ENCODE measurements at regions not wholly inside any gene's neighbourhood (a gene's known extent, or its start where the extent isn't known, plus 50 kb on each side); places are given as distances from the start of the nearest gene placed in this dataset.

DNA sequence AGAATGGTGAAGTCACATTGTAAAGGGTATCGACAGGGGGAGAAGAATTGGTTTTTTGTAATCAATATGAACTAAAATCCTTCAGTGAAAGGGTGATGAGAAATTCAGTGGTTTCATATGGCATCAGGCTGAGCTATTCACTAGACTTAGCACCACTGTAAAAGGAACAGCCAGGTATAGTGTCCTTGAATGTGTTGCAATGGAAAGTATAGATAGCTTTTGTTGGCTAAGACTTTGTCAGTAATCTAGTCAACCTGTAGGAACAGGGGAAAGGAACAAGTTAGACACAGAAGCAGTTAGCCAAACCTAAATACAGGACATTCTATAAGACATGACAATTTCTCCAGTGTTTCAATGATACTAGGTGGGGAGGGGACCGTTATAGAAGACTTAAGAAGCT lies 172.6 kb upstream of the MOCS1 start:
- DNase-seq (ENCODE audit: low read depth) = no peak
- H3K4me3 ChIP-seq (ENCODE audit: low read length) = no peak overlapping the region
- TF ChIP-seq, protein P1, sequence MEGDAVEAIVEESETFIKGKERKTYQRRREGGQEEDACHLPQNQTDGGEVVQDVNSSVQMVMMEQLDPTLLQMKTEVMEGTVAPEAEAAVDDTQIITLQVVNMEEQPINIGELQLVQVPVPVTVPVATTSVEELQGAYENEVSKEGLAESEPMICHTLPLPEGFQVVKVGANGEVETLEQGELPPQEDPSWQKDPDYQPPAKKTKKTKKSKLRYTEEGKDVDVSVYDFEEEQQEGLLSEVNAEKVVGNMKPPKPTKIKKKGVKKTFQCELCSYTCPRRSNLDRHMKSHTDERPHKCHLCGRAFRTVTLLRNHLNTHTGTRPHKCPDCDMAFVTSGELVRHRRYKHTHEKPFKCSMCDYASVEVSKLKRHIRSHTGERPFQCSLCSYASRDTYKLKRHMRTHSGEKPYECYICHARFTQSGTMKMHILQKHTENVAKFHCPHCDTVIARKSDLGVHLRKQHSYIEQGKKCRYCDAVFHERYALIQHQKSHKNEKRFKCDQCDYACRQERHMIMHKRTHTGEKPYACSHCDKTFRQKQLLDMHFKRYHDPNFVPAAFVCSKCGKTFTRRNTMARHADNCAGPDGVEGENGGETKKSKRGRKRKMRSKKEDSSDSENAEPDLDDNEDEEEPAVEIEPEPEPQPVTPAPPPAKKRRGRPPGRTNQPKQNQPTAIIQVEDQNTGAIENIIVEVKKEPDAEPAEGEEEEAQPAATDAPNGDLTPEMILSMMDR (conservative IDR thresholded peaks at IDR 0.05; ENCODE audit: low read depth, low read length) = no peak

DNA sequence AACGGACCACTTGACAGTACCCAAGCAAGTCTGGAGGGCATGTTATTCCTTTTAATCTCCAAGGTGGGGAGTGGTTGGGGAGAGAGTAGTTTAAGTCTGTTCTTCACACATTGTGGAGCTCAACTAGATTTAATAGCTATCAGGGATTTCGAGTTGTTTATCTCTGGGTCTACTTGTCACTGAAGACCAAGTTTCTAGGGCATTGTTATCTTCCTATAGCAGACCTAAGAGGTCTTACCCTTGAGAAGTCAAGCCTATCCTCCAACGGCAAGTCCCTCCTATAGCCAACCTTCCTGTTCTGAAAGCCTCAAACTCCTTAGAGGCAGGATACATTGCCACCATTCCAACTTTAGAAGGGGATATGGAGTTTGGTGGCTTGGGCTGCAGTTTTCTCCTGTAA lies 164.5 kb upstream of the MOCS1 start:
- TF ChIP-seq, protein P1 (conservative IDR thresholded peaks at IDR 0.05; ENCODE audit: low read depth, low read length) = no peak
- no peak for DNase-seq (ENCODE audit: low read depth)
- no peak overlapping the region for H3K4me3 ChIP-seq (ENCODE audit: low read length)

DNA sequence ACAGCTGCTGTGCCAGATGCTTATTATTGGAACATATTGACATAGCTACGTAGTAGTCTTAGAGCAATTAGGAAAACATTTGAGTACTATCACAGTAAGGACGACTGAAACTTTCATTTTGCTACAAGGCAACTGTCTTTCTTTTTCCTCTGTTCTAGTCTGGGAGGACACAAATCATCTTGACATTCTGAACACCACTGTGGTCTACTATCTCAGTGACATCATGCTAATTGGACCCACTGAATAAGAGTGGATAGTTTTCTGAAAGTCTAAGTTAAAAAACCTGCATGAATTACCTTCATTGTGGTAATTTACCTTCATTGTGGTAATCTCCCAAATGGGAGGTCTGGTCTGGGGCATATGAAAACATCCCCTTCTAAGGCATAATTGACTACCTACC lies 163.3 kb upstream of the MOCS1 start:
- no peak for DNase-seq (ENCODE audit: low read depth)
- H3K4me3 ChIP-seq (ENCODE audit: low read length) = no peak overlapping the region
- TF ChIP-seq, protein P1 (conservative IDR thresholded peaks at IDR 0.05; ENCODE audit: low read depth, low read length) = no peak

DNA sequence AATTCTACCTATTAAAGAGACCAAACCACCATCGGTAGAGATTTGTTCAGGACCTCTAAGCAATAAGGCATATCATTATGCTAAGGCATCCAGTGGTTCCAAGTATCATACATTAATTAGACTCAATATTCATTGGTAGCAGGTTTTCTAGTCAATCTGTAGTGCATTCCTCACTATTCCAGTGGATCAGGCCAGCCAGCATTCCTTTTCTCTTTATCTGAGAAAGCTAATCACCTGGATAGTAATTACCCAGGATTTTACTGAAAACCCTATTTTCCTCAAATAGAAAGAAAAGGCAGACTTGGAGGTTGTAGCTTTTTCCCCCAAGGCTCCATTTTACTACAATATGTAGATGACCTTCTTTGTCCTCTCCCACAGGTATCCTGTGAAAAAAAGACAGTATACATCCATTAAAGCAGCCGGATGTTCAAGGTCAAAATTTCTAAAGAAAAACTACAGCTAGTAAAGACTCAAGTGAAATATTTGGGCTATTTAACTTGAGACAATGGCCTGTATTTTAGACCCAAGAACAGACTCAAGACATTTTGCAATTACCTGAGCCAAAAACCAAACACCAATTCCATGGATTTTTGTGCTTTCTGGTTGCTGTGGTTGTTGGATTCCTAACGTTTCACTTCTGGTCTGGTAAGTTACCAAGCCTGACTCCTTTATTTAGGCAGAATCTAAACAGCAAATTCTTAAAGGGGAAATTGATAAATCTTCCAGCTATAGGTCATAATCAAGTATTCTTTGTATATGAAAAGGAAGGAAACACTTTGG lies 149.1 kb upstream of the MOCS1 start:
- TF ChIP-seq, protein P1 (conservative IDR thresholded peaks at IDR 0.05; ENCODE audit: low read depth, low read length) = no peak
- H3K4me3 ChIP-seq (ENCODE audit: low read length) = no peak overlapping the region
- DNase-seq (ENCODE audit: low read depth) = no peak

DNA sequence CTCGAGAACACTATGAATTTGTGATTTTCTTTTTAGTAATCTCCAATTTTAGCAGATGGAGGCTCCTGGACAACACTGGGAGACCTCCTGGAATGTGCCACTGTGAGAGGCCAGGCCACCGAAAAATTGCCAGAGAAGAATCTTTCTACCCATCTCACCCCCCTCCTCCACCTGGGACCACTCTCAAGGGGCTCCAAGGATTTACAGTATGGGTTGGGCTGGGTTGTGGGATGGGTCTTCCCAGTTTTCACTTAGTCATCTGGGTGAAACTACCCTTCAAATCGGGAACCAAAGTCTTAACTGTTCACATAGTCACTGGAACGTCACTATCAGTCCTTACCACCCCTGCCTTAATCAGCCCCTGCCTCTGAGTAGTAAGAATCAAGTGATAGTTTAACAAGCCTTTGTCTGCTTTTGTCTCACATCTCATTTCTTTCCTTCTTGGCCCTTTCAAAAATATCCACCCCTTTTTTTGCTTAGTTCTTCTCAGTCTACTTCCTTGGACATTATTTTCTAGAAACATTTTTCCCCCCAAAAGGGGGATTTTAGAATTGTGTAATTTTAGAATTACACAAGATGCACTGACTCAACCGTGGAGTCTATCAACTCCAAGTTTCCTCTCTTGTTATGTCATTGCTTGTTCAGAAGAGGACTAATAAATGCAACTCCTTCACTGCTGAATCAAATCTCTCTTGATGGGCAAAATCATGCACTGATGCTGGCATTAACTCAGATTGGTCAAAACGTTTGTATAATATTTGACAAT lies 148.2 kb upstream of the MOCS1 start:
- TF ChIP-seq, protein P1 (conservative IDR thresholded peaks at IDR 0.05; ENCODE audit: low read depth, low read length) = no peak
- DNase-seq (ENCODE audit: low read depth) = no peak
- no peak overlapping the region for H3K4me3 ChIP-seq (ENCODE audit: low read length)

DNA sequence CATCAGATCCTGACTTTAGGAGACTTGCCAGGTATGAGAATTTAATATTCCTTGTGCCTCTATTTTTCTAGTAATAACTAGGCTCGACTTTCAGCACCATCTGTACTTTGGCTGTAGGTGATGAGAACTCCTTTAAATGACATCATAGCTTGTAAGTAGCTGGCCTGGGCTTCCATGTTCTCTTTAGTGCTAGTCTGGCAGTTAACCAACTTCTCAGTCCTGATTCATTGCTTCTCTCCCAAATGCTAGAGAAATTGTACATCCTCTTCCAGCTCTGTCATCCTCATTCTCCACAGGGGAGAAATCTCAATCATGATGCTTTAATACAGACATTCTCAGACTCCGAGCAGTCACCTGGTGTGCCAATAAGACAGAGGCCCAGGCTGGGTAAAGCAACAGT lies 143.5 kb upstream of the MOCS1 start:
- no peak for DNase-seq (ENCODE audit: low read depth)
- H3K4me3 ChIP-seq (ENCODE audit: low read length) = no peak overlapping the region
- TF ChIP-seq, protein P1 (conservative IDR thresholded peaks at IDR 0.05; ENCODE audit: low read depth, low read length) = no peak

DNA sequence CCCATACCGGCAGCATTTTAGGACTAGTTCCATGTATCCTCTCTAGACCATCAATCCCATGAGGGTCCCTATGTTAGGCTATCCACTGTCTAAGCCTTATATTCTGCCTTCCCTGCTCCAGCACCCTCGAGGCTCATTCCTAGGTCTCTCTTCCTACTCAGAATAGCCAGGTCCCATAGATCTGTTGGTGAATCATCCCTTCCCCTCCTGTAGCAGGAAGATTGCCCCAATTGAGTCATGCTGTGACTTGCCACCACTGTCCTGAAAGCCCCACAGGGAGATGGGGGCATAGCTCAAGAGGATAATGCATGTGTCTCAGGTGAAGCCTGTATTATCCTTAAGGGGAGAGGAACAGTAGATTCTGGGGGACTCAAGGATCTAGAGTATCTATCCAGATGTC lies 143.1 kb upstream of the MOCS1 start:
- TF ChIP-seq, protein P1 (conservative IDR thresholded peaks at IDR 0.05; ENCODE audit: low read depth, low read length) = no peak
- H3K4me3 ChIP-seq (ENCODE audit: low read length) = no peak overlapping the region
- DNase-seq (ENCODE audit: low read depth) = no peak
